GM19240 (cell line): ENCODE measurements at regions not wholly inside any gene's neighbourhood (a gene's known extent, or its start where the extent isn't known, plus 50 kb on each side); places are given as distances from the start of the nearest gene placed in this dataset.
"Not testable (repeated sequence)": the region's sequence is repeated elsewhere in the genome, so short reads cannot be mapped to it uniquely, and the experiment has no call there.

ENCODE experiments used
- DNase-seq: peaks from one replicate; pipeline ENCODE4 v3.0.0; 2011; ENCODE audit warnings: low spot score; ENCODE audit not compliant: insufficient read length

DNA sequence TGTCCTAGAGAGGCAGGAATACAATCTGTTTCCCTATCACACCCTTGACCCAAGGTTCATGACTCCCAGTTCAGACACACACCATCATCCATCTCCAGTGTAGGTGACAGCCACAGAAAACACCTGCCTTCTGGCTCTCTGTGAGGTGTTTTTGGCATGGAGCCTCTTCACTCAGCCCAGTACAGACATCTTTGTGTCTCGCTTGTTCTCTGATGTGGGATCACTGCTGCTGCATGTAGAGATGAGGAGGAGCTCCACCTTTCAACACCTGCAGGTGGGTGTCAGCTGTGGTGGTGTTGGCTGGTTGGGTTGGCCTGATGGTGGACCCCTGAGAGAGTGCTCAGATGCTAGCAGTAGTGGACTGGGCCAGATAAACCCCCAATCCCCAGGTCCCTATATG, 916.7 kb upstream of the B3GALT2 start:
- DNase-seq = no peak

- DNase-seq = no peak
These were observed 916.2 kb upstream of the B3GALT2 start for GRCh38 chr1:194102607-194103006.

DNA sequence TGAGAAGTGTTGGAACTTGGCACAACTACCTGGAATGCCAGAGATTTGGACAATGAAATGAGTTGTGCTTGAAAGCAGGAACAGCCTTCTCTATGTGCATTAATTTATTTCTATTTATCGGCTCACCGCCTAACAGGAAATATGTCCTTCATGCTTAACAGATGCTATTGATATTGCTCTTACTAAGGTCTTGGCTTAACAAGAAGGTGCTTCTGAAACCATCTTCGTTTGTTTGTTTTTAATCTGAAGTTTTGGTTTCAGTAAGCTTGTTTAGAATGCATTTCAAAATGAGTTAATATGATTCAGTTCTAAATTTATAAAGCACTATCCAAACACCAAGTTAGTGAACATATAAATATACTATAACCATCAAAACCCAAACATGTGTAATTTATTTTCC, 898.3 kb upstream of the B3GALT2 start:
- no peak for DNase-seq

GRCh38 chr1:194081444-194081843, 895.0 kb upstream of the B3GALT2 start:
- no peak for DNase-seq

DNA sequence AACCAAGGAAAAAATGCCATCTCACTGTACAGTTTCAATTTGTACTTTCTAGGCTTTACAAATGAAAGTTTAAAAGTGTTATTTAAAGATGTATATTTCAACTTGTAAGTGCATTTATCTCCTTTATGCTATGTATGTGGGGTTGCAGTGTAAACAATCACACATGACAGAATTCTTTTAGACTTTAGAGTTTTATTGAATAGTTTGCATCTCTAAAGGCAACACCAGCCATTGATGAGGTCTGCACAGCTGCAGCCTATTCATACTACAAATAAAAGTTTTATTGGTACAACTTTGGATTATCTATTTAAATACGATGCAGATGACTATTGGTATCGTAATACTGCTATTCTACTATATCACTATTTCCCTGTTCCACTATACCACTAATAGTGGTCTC, 894.4 kb upstream of the B3GALT2 start:
- DNase-seq = no peak

DNA sequence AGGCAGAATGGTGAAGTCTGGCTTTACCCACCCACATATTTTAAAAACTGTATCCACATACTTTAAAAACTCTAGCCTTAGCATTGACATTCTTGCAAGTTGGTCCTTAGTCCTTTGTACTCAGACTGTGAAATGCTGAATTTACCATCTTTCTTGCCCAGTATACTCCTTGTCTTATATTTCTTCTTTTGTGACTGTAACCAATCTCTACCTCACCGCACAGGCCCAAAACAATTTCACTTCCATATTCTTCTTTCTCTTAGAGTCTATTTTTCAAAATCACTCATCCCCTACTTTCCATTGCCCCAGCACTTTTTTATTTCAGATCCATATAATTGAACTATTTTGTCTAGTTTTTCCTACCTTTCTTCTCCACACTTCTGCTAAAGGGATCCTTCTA, 892.4 kb upstream of the B3GALT2 start:
- no peak for DNase-seq

DNA sequence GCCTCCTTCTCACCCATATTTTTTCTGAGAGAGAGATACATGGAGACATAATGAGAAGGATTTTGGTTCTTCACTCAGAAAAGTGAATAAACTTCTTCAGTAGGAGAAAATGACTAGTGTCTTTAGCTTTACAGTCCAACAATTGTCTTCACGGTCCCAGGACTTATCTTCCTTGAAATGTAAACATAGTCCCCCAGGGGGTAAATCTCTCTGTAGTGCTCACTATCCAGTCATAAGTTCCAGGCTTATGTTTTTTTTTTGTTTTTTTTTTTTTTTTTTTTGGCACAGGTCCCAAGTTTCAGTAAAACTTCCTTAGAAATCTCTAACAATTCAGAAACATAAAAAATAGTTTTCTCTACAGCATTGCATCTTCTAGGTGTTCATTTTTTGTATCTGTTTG, 890.2 kb upstream of the B3GALT2 start:
- no peak for DNase-seq

- DNase-seq = no peak
These were observed 887.4 kb upstream of the B3GALT2 start for GRCh38 chr1:194073833-194074232.

DNA sequence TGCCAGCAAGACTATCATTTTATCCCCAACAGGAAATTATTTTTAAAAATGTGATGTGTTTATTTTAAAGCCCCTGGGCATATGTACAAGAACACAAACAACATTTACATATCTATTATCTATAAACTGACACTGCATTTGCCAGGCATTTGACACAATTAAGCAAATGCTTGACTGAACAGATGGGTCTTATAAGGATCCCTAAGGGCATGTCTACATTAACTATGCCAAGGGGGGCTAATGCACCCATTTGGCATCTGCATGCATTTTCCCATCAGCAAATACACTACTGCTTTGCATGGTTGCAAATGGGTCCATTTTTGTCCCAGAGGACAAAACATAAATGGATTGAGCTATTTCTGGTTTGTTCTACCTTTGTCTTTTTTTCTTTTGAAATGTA, 884.8 kb upstream of the B3GALT2 start:
- no peak for DNase-seq

DNA sequence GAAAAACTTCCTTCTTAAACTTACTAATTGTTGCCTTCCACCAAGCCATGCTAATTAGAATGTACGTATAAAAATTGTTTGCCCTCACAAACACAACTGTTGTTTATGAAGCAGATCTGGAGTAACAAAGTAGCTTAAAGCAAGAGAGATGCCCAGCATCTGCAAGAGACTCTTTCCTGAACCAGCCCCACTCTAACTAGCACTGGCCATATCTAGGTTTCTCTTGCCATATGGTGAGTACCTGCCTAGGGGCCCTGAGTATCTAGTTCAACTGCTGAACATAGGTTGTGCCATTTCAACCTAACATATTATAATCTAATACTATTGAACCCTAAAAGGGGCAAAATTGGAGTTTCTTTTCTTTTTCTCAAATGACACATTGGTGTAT, 883.4 kb upstream of the B3GALT2 start:
- DNase-seq = no peak

GRCh38 chr1:194069168-194069830, 882.9 kb upstream of the B3GALT2 start:
- DNase-seq = no peak

- no peak for DNase-seq
These were observed 882.2 kb upstream of the B3GALT2 start for GRCh38 chr1:194068446-194069167.

DNA sequence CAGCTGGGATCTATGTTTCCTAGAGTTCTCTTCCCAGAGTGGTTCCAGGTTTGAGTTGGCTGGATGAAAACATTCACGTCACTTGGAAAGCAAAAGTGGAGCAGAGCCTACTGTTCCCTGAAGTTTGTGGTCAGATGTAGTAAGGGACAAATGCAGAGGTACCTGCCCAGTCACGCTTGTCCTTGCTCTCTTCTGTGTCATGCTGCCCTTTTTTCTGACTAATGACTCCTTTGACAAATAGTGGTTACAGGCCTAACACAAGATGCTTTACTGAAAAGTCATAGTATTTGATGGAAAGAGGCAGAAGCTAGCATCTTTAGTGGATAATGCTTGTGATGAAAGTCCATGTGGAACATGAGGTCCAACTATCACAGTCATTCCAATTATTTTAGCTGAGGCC, 881.4 kb upstream of the B3GALT2 start:
- no peak for DNase-seq

DNA sequence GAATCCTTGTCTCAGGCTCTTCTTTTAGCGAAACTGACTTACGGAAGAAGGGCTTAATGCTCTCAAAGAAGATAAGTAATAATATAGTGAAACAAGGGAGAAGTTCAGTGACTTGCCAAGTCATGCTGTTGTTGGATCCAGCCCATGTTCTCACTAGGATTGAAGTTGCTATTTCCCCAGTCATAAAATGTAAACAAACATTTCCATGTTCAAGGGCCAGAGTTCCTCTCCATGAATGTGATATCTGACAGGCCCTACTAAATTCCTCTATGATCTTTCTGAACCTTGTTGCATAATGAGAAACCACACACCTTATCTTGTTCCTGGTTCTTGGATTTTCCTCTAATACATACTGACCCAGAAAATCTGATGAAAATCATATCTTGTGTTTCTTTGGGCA, 876.5 kb upstream of the B3GALT2 start:
- no peak for DNase-seq

DNA sequence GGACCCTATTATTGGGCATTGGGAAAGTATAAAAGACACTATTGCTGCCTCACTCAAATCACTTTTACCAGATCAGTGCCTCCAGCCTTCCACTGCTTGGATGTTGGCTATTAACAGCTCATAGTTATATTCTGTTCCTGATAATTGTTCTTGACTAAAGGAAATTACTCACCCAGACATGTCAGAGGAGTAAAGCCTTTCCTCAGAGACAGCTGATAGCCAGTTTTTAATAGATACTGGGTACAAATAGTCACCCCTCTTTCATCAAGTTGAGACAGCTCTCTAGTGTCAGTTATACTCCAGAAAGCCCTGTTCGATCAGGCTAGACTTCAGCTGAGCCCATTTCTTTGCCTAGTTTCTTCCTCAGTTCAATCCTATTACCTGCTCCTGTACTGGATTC, 876.1 kb upstream of the B3GALT2 start:
- no peak for DNase-seq

DNA sequence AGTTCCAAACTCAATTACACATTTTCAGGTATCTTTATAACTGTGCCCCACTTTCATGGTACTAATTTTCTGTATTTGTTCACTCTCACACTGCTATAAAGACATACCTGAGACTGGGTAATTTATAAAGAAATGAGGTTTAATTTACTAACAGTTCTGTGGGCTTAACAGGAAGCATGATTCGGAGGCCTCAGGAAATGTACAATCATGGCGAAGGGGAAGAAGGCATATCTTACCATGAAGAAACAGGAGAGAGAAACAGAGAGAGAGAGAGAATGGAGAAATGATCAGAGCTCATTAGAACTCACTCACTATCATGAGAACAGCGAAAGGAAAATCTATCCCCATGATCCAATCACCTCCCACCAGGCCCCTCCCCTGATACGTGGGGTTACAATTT, 874.1 kb upstream of the B3GALT2 start:
- no peak for DNase-seq

DNA sequence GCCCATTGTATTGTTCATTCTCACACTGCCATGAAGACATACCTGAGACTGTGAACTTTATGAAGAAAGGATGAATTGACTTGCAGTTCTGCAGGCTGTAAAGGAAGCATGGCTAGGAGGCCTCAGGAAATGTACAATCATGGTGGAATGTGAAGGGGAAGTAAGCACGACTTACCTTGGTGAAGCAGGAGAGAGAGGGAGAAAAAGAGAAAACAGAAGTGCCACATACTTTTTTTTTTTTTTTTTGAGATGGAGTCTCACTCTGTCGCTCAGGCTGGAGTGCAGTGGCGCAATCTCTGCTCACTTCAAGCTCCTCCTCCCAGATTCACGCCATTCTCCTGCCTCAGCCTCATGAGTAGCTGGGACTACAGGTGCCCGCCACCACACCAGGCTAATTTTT, 871.9 kb upstream of the B3GALT2 start:
- not testable (repeated sequence) for DNase-seq

- DNase-seq = no peak
These were observed 869.8 kb upstream of the B3GALT2 start for GRCh38 chr1:194056169-194056568.

DNA sequence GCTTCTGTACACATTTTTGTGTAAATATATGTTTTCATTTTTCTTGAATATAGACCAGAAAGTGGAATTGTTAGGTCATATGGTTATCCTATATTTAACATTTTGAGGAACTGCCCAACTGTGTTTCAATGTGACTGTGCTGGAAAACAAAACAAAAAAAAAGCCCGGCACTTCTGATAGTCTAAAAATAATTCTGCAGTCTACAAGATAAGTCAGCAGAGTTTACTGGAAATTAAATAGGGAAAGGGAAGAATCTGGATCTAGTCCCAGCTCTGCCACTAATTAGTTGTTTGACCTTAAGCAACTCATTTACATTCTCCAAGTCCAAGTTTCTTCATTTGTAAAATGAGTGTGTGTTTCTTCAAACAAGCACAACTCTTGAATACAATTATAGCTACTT, 869.1 kb upstream of the B3GALT2 start:
- DNase-seq = no peak

DNA sequence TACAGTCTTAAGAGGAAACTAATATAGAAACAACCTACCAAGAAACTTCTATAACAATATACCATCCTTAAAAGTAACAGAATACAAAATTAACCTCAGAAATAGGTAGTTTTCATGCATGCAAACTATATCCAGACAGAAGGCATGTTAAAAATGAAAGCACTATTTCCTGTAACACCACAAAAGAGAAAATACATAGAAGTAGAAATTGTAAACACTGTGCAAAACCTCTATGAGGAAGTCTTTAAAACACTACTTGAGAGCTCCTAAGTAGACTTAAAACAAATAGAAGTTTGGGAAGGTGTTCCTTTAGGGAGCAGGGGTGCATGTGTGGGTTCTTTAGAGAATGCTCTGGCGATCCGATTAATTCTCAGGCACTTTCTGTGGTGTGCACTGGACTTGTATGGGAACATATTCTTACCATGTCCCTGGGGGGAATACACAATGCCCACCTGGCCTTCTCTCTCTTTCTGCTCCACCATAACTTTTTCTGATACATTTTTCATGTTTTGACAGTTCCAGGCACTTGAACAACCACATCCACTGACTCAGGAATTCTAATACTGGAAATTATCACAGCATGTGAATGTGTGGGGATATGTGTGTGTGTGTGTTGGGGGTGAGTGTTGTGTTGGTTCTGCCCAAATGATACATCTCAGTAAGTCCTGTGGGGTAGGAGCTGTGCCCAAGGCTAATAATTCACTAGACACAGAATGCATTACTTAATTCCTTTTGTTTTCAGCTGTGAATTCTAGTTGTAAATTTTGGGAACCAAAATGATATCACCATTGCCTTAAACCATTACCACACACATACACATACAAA, 866.3 kb upstream of the B3GALT2 start:
- DNase-seq = no peak

DNA sequence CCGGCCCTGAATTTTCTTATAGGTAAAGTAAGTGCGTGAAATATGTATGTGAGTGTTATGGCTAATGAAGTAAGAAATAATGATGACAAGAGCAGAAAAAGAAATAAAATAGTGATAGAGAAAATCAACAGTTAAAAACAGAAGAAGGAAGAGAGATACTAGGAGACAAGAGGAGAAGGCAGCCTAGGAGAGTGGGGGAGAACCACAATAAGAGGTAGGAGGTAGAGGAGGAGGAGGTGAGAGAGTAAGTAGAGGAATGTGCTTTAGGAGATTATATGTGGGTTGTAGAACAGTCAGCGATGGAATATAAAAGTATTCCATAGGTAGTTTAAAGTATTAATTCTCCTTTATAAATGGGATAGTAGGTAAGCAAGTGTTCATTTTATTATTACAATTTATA, 861.5 kb upstream of the B3GALT2 start:
- DNase-seq = no peak

GRCh38 chr1:194047206-194047605, 860.8 kb upstream of the B3GALT2 start:
- no peak for DNase-seq
